HG02852 (cell line): ENCODE measurements at regions not wholly inside any gene's neighbourhood (a gene's known extent, or its start where the extent isn't known, plus 50 kb on each side); places are given as distances from the start of the nearest gene placed in this dataset.

Experiments used
- ATAC-seq: cut with Tn5 transposase; IDR thresholded peaks from one replicate; pipeline ENCODE4 v1.9.1; 2021; ENCODE audit warnings: mild to moderate bottlenecking, moderate library complexity; ENCODE audit not compliant: unreplicated experiment

DNA sequence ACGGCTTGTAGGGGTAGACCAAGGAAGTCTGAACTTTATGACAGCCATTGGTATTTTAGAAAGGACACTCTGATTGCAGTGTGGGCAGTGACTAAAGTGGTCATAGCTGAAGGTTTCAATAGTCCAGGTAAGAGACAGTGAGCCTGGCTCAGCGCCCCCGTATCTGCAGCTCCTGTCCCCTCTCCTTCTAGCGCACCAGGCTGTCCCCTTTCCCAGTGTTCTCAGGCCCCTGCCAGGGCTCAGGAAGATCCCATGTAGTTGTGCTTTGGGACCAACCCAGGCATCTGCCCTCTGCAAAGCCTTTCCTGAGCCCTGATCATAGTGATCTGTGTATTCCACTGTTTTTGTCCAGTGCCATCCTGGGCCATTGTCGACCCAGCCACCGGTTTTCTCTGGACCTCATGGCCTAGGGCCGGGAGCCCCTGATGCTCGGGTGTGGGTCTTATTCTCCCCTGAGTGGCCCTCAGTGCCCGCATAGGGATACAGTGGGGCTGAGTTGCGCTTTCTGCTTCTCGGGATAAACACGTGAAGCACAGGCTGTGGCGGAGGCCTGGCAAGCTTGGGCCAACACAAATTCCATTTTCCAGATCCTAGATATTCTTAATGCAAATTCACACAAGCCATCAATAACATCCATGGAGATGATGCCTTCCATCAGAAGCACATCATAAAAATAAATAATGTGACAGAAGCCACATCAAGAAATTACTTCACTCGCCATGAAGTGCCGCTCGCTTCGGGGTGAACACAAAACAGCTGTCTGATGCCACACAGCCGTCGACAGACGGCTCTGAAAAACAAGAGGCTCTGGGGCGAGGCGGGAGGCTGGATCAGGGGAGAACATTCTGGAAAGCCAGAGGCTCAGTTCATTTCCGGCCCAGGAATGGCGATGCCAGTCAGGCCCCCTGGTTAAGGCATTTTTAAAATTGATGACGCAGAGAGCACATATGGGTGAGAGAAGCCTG lies 805.0 kb downstream of the TBC1D22A start:
- ATAC-seq: no peak

DNA sequence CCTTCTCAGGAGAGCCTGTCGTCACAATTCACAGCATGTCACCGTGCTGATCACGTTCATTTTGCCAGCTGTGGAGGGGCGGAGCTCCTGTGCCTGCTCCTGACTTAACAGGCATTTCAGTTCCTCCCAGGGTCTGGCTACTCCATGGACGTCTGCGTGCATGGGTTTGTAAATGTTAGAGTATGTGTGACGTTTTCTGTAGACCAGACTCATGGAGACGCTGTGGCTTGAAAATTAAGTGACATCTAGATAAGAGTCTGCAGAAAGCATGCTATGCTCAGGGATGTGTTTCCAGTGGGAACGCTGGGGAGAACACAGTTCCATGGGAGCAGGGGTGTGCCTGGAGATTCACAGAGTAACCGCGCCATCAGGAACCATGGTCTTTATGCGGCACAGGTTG lies 804.0 kb downstream of the TBC1D22A start:
- no peak for ATAC-seq

DNA sequence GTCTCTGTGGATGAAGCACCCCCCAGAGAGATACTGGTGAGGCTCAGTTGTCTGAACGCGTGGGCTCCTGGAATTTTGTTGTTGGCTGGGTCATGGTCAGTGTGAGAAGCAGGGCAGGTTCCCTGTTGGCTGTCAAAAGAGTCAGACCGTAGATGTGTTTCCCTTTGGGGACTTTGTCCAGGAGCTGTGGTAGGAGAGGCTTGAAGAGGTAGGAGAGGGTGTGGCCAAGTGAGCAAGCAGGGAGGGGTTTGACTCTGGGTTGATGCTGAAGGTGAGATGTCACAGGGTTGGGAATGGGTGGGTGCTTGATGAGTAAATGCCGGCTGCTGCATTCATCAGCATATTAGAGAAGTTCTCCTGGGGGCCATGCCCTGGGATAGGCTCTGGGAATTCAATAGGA lies 803.2 kb downstream of the TBC1D22A start:
- no peak for ATAC-seq

DNA sequence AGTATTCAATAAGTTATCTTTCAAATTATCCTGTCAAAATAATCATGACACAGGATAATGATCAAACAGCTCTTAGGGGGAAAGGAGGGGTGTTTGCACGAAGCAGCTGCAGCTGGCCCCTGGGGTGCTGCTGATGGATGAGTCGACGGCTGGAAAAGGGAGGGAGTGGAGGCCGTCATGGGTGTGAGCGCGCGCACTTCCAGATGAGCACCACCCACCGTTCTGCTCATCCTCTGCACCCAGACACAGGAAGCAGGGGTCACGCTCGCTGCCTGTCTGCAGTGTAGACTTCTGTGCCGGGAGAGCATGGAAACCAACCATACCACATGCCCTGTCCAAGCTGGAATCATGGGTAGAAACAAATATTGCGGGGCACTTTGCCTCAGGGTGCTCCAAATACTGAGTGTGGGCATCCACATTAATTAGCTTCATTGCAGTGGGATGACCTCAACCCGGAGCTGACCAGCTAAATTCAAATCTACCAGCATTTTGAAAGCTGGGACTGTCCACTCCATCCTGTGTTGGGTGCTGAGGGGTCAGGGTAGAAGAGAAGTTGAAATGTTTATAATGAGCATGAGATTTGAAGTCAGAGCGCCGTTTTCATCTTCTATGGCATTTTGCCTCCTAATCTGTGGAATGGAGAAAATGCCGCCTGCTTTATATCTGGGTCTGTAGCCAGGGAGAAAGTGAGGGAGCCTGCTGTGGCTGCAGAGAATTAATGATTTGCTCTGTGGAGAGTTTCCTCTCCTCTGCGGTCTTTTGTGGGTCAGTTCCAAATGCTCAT lies 802.4 kb downstream of the TBC1D22A start:
- no peak for ATAC-seq

DNA sequence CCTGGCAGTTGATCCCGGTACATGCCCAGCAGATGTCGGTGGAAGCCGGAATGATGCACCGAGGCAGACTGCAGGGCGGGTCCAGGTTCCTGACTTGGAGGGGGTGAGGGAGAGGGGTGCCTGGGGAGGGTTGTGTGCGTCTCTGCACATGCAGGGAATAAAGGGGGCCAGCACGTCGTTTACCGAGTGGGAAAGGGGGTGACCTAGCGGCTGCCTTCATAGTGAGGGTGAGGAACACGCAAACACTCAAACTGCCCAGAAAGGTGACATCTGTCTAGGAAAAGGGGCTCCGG lies 801.7 kb downstream of the TBC1D22A start:
- ATAC-seq: no peak

DNA sequence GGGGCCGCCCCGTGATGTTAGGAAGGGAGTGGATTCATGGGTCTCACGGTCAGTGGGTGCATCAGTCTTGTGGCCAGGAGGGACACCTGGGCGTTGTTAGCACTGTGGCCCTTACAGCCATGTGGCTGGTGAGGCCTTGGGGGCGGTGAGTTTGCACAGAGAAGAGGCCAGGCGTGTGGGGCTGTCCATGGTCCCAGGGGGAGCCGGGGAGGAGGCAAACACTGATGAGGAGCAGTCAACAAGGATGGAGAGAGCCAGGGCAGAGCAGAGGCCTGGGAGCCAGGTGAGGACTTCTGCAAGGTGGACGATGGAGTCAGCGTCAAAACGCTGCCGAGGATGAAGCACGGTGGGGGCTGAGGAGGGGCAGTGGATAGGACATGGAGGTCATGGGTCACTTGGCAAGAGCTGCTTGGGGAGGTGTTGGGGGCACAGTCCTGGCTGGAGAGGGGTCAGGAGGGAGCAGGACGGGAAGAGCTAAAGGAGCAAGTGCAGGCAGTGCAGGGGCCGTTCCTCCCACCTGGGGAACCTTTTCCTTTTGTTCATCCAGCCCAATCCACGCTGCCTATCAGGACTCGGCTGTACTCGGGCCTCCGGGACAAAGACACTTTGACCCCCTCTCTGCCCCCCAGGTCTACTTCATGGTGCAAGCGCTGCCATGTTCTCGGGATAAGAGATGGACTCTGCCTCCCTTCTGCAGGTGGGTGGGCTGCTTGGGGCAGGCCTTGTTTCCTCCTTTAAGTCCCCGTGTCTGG lies 801.1 kb downstream of the TBC1D22A start:
- ATAC-seq: no peak

DNA sequence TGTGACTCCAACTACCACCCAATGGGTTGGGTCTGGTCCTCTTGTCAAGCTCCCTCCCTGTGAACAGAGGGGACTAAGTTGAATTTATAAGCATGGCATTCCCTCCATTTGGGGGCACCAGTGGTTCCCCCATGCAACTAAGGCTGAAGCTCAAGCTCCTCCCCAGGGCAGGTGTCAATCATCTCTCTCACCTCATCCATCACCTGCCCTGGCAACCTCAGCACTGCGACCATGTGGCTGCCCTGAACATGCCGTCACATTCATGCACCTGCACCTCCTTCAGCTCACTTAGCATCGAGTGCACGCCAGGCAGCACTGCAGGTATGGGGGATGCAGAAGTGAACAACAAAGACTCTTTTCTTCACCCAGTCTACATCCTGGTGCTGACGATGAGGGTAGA lies 799.3 kb downstream of the TBC1D22A start:
- ATAC-seq: no peak

DNA sequence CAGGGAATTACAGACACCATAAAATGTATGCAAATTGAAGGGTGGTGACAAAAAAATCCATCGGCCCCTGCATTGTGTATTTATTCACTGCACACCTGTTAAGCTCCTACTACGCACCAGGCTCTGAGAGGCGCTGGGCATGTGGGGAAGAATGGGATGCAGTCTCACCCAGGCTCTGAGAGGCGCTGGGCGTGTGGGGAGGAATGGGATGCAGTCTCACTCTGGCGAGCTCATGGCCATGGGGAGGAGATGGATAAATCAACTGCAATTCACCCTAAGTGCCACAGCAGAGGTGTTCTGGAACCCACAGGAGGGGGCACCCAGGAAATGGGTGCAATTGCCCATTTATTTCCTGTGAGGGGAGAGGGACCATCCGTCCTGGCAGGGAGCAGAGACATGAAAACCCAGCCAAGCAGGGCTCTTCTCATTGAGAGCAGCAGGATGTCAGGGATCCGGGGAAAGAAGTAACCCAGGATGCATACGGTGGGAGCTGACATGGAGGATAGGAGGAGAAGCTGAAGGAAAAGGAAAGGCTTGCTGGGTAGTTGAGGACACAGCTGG lies 798.7 kb downstream of the TBC1D22A start:
- ATAC-seq: no peak

DNA sequence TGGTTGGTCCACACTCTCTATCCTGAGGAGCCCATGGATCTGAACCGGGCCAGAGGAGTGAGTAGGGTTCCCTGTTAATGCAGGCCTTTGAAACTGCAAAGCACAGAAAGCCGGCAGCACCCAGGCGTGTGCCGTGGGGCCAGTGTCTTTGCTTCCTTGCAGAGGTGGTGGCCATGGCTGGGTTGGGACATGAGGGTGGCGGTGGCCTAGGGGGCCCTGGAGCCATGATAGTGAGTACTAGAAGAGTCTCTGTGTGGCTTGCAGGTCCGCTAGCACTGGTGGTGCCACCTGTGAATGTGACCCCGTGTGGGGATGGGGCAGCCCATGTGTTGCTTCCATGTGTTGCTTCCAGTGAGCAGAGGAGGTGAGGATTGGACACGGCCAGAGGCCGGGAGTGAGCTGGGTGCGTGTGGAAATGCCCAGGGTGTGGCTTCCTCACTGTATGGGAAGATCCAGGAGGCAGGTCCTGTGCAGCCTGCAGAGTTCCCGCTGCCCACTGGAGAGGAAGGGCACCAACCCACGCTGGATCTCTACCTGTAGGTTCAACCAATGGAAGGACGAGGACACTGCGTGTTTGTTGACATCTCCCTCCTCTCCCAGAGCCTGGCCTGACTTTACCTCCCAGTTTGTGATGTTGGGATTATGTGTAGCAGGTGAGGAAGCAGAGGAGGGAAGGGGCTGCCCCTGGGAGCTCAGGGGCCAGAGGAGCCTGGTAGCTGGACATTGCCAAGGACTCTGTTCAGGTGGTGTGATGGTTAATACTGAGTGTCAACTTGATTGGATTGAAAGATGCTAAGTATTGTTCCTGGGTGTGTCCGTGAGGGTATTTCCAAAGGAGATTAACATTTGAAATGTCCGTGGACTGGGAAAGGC lies 796.6 kb downstream of the TBC1D22A start:
- ATAC-seq: no peak

DNA sequence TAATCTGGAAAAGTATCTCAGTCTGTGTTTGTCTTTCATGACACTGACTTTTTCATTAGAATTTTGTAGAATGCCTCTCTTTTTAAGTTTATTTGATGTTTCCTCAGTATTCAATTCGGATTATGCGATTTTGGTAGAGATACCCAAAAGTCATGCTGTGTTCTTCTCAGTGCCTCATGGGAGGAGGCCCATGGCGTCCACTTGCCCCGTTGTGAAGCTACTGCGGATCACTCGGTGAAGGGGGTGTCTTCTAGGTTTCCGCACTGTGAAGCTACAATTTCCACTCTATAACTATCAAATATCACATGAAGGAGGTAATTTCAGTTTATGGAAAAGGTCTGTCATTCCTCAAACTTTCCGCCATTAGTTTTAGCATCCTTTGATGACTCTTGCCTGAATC lies 794.0 kb downstream of the TBC1D22A start:
- ATAC-seq: no peak

DNA sequence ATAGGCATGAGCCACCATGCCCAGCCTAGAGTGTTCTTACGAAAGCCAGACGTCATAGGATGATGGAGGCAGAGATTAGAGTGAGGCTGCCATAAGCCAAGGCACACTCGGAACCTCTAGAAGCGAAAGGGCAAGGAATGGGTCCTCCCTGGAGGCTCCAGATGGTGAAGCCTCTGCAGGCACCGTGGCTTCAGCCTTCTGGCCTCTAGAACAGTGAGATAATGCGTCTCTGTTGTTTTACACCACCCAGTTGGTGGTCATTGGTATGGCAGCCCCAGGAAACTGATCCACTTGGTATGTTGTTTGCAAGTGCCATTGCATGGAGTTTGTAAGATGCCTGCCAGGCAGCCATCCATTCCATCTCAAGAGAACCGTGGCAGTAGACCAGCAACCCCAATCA lies 791.0 kb downstream of the TBC1D22A start:
- ATAC-seq: no peak

DNA sequence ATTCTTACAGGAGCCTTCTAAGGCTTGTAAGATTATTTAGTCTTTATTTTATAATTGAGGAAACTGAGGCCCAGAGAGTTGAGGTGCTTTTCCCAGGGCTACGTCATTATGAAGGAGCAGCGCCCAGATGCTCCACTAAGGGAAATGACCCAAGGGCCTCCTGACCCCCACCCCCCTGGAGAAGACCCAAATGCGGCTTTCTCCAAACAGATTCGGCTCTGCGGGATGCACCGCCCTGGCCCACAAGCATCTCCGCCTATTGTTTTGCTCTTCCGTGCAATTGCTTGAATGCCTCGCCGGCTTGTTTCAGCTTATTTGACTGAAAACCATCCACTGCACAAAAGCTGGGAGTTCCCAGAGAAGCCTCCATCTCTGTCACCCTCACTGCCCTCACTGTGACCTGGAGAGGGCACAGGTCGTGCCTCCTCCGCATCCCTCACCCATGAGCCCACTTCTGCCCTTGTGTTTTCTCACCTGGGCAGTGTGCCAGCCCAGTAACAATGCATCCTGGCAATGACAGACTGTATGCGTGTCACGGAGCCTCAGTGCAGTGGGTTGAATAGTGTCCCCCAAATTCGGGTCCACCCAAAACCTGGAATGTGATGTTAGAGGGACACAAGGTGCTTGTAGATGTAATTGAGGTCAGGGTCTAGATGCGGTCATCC lies 790.2 kb downstream of the TBC1D22A start:
- ATAC-seq: no peak

DNA sequence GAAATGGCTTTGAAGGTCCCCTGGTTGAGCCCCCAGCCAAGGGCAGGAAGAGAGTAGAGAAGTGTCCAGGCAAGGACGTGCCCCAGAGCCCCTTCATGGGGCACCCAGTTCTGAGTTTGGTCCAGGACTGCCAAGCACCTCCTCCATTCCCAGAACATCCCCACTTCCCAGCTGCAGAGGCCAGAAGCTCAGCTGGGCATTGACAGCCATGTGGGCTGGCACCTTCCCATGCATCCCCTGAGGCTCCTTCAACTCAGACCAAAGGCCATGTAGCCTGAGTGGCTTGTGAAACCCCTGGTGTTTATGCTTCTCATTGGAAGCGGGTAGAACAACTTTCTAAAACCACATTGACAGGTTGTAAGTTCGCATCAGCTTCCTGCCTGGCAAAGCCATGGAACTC lies 789.6 kb downstream of the TBC1D22A start:
- no peak for ATAC-seq

DNA sequence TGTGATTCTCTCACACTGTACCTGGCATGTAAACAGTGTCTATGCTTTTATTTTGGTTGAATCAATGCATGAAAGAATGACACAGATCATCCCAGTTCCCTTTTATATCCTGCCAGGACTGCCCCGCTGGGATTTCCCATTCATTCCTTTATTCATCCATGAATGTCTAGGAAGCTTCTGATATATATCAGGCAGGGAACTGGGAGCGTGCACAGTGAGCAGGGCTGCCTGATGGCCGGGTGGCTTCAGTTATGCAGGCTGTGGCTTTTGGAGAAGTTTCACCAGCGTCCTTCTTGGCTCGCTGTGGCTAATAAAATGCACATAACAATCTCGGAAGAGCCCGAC lies 789.0 kb downstream of the TBC1D22A start:
- ATAC-seq: no peak

DNA sequence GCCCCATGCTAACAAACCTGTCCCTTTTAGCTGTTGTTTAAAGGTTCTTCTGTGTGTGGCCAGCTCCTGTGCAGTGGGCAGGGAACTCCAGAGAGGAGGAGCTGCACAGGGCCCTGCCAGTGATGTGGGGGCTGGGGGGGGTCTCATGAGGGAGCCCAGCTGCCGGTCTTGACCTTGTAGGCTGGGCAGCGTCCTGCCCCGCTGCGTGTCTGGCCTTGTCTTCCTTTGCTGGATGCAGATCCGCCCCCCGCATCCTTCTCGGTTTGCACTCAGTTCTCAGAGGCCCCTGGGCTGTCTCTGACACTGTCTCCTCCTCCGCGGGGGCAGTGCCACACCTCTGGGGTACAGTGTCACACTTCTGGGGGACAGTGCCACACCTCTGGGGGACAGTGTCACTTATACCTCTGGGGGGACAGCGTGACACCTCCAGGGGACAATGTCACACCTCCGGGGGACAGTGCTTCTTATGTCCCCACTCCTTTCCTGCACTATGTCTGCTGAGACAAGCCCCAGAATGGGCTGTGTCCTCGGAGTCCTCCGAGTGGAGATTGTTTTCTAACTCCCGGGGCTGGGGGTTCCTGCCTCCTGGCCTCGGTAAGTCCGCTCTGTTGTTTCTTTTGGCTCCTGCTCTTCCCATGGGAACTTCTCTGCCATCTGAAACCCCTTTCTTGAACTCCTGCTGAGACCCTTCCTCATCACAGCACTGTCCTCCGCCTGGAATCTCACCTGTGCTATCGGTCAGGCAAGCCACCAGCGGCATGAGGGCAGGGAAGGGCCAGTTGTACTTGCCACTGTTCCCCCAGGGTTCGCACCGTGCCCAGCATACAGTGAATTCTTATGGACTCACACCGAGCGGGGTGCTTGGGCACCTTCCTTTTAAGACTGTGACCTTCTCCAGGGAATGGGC lies 788.3 kb downstream of the TBC1D22A start:
- no peak for ATAC-seq

DNA sequence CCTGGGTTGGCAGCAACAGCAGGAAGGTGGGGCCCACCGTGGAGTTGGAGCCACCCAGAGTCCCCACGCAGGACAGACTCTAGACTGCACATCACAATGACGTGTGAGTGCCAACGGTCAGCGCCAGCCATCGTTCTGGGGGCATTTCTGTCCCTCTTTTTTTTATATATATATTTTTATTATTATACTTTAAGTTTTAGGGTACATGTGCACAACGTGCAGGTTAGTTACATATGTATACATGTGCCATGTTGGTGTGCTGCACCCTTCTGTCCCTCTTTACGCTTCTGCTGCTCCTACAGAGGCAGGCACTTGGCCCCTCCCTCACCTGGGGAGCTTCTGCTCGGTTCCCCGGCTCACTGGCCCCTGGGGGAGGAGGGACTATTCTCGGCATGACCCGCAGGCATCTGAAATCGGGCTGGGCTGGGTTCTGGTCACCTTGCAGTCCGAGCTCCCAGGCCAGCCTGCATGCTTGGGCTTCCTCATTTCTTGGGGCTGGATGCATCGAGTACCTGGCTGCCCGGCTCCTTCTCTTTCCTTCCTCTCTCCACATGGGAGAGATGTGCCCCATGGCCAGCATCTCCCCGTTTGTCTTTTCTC lies 787.4 kb downstream of the TBC1D22A start:
- ATAC-seq: no peak

DNA sequence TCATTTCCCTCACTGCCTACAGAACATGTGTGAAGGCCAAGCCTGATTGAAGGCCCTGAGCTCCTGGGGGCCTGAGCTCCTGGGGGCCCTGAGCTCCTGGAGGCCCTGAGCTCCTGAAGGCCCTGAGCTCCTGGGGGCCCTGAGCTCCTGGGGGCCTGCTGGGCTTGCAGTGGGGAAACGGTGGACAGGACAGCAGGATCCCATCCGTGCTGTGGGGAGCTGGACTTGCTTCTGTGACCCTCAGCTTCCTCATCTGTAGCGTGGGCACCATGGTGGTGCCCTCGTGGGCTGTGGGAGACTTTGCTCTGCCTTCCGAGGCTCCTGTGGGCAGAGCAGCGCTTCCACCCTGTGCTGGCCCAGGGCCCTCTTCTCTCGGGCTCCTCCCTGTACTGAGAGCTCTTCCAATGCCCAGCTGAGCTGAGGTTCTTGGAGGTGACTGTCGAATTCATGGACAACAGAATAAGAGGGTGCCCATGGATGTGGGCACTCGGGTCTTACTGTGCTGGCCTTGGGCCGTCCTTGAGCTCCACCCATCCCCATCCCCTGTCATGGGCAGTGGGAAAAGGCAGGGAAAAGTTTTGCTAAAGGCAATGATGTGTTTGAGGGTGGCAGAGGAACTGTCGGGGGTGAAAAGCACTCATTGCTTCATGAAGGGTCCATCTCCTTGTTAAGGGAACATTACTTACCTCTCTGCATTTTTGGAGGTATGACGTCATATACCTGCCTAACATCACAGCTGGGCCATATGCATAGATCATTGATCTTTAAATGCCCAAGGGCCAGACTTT lies 786.7 kb downstream of the TBC1D22A start:
- ATAC-seq: no peak
